Right kidney (tissue), 1 donor: ENCODE measurements at regions not wholly inside any gene's neighbourhood (a gene's known extent, or its start where the extent isn't known, plus 50 kb on each side); places are given as distances from the start of the nearest gene placed in this dataset.
"Not testable (repeated sequence)": the region's sequence is repeated elsewhere in the genome, so short reads cannot be mapped to it uniquely, and the experiment has no call there.

Source experiments
- DNase-seq: peaks from one replicate; pipeline ENCODE4 v3.0.0-alpha.2; 2016

- DNase-seq = no peak
These were observed 110.1 kb downstream of the NRN1 start for GRCh38 chr6:5896476-5897200.

DNA sequence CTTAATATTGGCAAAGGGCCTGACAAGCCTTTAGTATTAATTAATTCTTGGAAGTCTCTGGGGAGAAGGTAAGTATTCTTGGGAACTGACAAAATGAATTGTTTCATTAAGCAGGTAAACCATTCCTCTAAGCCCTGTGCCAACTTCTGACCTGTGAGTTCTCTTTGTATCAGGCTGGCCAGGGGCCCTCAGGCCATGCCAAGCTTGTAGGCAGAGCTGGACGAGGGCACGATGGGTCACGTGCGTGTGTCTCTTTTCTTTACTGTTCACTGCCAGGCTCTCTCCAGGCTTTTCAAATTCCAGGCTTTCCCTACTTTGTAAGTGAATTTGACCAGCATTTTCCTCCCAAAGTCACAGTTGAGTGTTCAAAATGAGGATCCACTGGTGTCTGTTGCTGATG is 112.4 kb downstream of the NRN1 start:
- DNase-seq = no peak

DNA sequence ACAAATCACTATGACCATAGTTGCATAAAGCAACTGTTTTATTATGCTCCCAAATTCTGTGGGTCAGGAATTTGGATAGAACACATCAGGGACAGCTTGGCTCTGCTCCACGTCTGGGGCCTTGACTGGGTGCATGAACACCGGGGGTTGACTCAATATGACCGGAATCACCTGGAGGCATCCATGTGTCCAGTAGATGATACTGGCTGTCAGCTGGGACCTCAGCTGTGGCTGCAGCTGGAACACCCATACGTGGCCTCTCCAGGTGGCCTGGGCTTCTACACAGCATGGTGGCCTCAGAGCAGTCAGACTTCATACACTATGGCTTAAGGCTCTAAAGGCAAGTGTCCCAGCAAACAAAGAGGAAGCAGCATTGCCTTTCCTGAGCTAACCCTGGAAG is 113.4 kb downstream of the NRN1 start:
- no peak for DNase-seq

DNA sequence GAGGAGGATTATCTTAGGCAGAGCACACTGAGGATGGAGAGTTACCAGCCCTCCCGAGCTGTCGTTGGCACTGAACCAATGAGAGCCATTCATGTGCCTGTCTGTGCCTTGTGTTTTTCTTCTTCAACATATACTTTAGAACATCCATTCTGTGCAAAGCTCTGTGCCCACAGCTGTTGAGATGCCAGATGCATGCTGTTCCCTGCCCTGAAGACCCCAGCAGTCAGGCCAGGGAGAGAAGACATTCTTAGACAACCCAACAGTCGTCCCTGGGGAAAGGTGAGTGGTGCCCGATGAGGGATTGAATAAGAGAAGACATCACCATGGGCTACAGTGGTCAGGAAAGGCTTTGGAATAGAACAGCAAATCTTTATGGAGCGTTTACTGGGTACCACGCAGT is 114.1 kb downstream of the NRN1 start:
- DNase-seq = no peak

GRCh38 chr6:5878792-5879191 is 127.9 kb downstream of the NRN1 start:
- no peak for DNase-seq

DNA sequence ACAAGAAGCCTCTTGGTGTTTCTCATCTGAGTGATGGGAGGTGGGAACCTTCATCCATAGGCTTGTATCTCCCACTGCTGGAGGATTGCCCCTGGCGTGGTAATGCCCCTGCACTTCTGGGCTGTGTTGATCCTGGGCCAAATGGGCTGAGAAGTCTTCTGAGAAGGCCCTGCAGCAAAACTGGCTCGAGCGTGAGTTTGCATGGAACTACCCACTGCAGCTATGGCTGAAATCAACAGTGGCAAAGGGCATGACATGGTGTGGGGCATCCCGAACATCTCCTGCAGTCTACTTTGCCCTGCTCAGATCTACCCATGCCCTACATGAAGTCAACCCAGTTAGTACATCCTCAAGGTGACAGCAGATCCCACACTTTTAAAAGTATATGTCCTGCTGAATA is 130.6 kb downstream of the NRN1 start:
- no peak for DNase-seq

DNA sequence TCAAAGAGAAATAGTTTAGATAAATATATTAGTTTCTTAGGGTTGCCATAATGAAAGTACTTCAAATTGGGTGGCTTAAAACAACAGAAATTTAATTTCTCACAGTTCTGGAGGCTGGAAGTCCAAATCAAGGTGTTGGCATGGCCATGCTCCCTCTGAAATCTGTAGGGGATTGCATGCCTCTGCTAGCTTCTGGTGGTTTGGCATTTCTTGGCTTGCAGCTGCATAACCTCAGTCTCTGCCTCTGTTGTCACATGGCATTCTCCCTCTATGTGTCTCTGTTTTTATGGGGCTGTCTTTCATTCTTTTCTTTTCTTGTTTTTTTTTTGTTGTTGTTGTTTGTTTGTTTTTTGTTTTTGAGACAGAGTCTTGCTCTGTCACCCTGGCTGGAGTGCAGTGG is 132.7 kb downstream of the NRN1 start:
- not testable (repeated sequence) for DNase-seq

GRCh38 chr6:5871296-5871695 is 135.4 kb downstream of the NRN1 start:
- no peak for DNase-seq

DNA sequence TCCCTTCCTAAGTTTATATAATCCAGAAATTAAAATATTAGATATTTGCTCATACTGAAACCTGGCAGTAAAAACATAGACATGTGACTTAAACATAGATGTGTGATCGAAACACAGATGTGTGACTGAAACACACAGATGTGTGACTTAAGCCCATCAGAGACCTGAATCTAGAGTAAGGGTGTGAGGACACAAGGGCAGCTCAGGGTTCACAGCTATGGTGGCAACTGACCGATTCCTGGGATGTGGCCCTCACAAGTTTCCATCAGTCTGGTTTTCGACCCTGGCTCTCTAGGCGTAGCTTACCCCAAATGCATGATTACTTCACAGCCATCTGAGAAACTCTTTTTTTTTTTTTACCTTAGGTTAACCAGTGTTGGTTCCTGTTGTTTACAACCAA is 137.0 kb downstream of the NRN1 start:
- no peak for DNase-seq

DNA sequence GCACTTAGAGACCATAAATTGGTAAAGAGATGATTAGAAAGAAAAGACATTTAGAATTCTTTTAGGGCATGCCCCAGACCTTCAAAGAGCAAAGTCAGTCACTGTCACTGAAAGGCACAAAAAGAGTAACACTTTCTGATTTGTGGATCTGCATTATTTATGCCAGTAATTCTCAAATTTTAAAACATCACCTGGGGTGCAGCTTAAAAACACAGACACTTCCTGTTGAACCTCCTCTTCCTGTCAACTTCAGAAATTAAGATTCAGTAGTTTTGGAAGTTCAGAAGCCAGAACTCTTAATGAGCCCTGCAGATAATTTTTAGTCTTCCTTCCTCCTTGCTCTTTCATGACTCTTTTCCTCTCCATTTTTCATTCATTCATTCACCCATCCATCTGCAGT is 137.5 kb downstream of the NRN1 start:
- DNase-seq = no peak

GRCh38 chr6:5866547-5867051 is 140.1 kb downstream of the NRN1 start:
- peak; percentile 29 for DNase-seq

GRCh38 chr6:5865506-5866031 is 141.2 kb downstream of the NRN1 start:
- no peak for DNase-seq

GRCh38 chr6:5860849-5861248 is 145.9 kb downstream of the NRN1 start:
- DNase-seq = no peak

DNA sequence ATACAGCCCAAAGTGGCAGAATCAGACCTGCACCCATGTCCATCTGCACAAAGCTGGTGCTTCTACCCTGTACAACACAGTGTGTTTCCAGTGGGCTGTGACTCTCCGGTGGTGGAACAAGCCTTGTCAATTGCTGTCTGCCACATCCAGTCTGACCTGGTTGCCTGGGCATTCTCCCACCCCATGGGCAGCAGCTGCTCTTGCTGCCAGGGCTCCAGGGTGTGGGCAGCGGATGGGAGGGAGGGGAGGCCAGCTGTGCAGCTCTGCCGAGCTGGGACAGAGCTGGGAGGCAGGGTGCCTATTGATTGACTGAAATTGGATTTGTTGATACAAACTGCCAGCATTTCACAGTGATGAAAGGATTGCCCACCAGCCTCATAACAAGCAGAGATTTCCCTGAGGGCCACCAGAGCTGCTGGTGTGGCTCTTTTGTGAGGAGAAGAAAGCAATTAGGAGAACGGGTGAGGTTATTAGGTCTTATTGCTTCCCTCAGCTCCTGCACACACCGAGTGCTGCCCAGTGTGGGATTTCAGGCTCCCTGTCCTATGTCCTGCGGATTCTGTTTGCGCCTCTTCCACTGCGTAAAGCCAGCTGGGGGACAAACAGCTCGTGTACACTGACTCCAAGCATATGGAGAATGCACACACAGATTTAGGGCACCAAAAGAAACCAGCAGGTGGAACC is 150.8 kb downstream of the NRN1 start:
- no peak for DNase-seq

DNA sequence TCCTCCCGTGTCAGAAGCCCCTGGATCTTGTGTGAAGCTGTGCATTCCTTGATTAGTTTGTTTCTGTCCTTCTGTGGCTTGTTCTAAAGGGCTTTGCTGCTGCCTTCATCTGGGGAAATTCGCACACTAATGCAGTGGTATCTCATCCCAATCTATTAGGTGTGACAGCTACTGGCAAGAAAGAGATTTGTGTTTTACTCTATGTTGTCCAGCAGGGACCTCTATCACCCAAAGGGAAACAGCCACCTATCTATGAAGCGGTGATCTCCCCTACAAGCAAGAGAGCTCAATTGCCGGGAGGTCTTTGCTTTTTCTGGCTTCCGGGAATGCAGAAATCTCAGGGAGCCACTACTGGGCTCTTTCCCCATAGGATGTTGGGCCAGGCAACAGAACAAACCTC is 151.8 kb downstream of the NRN1 start:
- DNase-seq = no peak

GRCh38 chr6:5851261-5851757 is 155.4 kb downstream of the NRN1 start:
- DNase-seq = peak; percentile 81

DNA sequence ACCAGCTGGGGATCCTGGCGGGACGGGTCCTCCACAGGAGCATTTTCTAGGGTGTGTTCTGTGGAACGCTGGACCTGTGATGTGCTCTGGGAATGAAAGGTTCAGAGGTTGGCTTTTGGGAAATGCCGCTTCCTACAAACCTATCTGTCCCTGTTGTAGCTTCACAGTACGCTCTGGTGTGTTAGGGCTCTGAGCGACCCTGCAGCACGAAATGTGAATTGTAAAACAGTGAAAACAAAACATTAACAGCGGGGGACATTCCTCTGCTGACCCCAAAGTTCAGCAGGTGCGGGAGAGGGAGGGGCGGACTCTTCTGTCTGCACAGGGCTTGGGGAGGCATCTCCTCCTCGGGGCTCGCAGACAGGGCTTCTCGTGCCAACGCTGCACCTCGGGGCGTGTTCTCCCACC is 155.9 kb downstream of the NRN1 start:
- peak; percentile 67 for DNase-seq

GRCh38 chr6:5846889-5847288 is 159.8 kb downstream of the NRN1 start:
- DNase-seq = no peak

- DNase-seq = no peak
These were observed 160.4 kb downstream of the NRN1 start for GRCh38 chr6:5846335-5846734.

GRCh38 chr6:5843078-5843477 is 163.6 kb downstream of the NRN1 start:
- no peak for DNase-seq

DNA sequence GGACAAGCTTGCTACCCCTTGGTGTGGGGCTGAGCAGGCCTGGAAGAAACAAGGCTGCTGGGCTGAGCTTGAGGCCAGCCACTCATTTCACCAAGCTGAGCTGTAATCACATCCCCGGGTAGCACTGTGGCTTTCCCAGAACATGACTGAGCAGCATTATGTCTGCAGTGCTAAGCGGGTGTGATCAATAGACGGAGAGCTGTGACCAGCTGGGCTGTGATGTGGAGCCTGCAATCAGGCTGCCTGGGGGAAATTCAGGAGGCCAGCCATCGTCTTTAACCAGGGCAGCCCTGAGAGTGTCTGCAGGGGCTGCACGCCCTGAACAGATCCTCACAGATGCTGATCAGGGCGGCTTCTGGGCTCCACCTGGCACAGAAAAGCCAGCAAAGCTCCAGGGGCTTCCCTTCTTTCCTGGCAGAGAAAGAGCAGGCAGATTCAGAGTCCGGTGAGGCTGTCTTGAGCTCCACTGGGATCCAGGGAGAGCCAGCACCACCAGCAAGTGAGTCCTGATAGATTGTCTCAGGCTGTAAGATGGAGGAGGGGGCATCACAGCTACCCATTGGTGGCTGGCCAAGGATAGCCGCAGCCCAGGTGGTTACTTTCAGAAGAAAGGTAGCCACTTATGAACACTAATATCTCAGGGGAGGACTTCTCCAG is 165.9 kb downstream of the NRN1 start:
- no peak for DNase-seq

DNA sequence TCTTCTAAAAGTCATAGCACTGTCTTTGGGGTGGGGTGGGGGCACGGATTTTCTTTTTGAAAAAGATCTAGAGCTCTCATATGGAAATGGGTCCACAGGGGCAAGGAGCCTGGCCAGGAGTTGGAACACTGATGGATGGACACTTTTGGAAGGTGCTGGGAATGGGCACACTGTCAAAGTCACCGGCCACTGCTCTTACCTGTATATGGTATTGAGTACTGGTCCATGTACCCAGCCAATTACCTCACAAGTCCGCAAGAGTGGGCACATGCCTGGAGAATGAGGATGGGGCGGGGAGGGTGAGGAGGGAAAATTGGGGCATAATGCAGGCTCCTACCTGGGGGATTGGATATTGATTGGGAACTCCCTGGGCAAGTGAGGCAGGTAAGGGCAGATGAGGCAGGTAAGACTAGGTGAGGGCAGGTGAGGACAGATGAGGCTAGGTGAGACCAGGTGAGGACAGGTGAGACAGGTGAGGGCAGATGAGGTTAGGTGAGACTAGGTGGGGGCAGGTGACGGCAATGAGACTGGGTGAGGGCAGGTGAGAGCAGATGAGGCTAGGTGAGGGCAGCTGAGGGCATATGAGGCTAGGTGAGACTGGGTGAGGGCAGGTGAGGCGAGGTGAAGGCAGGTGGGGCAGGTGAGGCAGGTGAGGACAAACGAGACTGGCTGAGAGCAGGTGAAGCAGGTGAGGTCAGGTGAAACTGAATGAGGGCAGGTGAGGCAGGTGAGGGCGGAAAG is 167.9 kb downstream of the NRN1 start:
- DNase-seq = no peak
